ENCODE measurements at regions not wholly inside any gene's neighbourhood (a gene's known extent, or its start where the extent isn't known, plus 50 kb on each side); places are given as distances from the start of the nearest gene placed in this dataset.

DNA sequence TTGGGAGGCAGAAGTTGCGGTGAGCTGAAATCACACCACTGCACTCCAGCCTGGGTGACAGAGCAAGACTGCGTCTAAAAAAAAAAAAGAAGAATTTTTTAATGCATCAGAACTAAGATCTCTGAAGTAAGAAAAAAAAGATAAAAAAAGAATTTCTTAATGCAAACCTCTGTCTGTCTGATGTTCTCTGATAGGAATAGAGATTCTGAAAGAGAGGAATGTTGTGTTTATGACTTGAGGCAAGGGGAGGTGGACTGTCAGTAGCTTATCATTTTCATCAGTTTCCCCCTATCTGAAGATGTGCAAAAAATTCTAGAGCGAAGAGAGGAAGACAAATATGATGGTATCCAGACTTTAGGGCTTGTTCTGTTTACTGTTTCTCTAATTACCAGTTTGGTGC lies 121.5 kb downstream of the SEC23IP start:
- no peak overlapping the region for H3K4me3 ChIP-seq (IDR thresholded peaks at IDR 0.05; ENCODE audit: insufficient read depth, low read depth, low read length)
- H4K20me1 ChIP-seq (ENCODE audit: insufficient read depth), result no peaks in the 10 kb centered on the region
- H3K9ac ChIP-seq, result no peak overlapping the region
- no peak overlapping the region for H3K4me2 ChIP-seq
- H2AFZ ChIP-seq (ENCODE audit: low read depth), result no peak overlapping the region
- H3K36me3 ChIP-seq (ENCODE audit: insufficient read depth), result no peaks in the 10 kb centered on the region
- no peaks in the 10 kb centered on the region for H3K27me3 ChIP-seq (ENCODE audit: insufficient read depth, low read depth)
- no peaks in the 10 kb centered on the region for H3K79me2 ChIP-seq (ENCODE audit: insufficient read depth, low read depth)
- TF ChIP-seq, protein P1, sequence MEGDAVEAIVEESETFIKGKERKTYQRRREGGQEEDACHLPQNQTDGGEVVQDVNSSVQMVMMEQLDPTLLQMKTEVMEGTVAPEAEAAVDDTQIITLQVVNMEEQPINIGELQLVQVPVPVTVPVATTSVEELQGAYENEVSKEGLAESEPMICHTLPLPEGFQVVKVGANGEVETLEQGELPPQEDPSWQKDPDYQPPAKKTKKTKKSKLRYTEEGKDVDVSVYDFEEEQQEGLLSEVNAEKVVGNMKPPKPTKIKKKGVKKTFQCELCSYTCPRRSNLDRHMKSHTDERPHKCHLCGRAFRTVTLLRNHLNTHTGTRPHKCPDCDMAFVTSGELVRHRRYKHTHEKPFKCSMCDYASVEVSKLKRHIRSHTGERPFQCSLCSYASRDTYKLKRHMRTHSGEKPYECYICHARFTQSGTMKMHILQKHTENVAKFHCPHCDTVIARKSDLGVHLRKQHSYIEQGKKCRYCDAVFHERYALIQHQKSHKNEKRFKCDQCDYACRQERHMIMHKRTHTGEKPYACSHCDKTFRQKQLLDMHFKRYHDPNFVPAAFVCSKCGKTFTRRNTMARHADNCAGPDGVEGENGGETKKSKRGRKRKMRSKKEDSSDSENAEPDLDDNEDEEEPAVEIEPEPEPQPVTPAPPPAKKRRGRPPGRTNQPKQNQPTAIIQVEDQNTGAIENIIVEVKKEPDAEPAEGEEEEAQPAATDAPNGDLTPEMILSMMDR (conservative IDR thresholded peaks at IDR 0.05; ENCODE audit: low read depth, low read length), result no peak
- H3K27ac ChIP-seq, result no peak overlapping the region
- no peaks in the 10 kb centered on the region for H3K4me1 ChIP-seq (ENCODE audit: low read depth, poor library complexity, severe bottlenecking)

- no peaks in the 10 kb centered on the region for H3K4me1 ChIP-seq (ENCODE audit: low read depth, poor library complexity, severe bottlenecking)
- H4K20me1 ChIP-seq (ENCODE audit: insufficient read depth), result no peaks in the 10 kb centered on the region
- H3K4me2 ChIP-seq, result no peak overlapping the region
- no peak overlapping the region for H3K4me3 ChIP-seq (IDR thresholded peaks at IDR 0.05; ENCODE audit: insufficient read depth, low read depth, low read length)
- no peak overlapping the region for H3K27ac ChIP-seq
- H3K79me2 ChIP-seq (ENCODE audit: insufficient read depth, low read depth), result no peaks in the 10 kb centered on the region
- TF ChIP-seq, protein P1 (conservative IDR thresholded peaks at IDR 0.05; ENCODE audit: low read depth, low read length), result no peak
- no peak overlapping the region for H3K9ac ChIP-seq
- no peak overlapping the region for H2AFZ ChIP-seq (ENCODE audit: low read depth)
- no peaks in the 10 kb centered on the region for H3K27me3 ChIP-seq (ENCODE audit: insufficient read depth, low read depth)
- no peaks in the 10 kb centered on the region for H3K36me3 ChIP-seq (ENCODE audit: insufficient read depth)
These were observed 122.5 kb downstream of the SEC23IP start for GRCh38 chr10:120015064-120015463.

DNA sequence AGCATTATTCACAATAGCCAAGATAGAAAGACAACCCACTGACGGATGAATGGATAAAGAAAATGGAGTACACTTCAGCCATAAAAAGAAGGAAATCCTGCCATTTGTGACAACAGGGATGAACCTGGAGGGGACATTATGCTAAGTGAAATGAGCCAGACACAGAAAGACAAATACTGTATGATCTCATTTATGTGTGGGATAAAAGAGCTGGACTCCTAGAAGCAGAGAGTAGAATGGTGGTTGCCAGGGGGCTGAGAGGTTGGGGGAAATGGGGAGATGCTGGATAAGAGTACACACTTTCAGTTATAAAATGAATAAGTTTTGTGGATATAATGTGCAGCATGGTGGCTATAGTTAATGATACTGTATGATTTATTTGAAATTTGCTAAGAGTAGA lies 124.4 kb downstream of the SEC23IP start:
- Histone ChIP-seq H3K27me3 (ENCODE audit: insufficient read depth, low read depth) (no peaks in the 10 kb centered on the region), H3K9ac (no peak overlapping the region), H3K36me3 (ENCODE audit: insufficient read depth) (no peaks in the 10 kb centered on the region), H3K27ac (no peak overlapping the region), H4K20me1 (ENCODE audit: insufficient read depth) (no peaks in the 10 kb centered on the region), H3K4me2 (no peak overlapping the region), H3K79me2 (ENCODE audit: insufficient read depth, low read depth) (no peaks in the 10 kb centered on the region), H2AFZ (ENCODE audit: low read depth) (no peak overlapping the region), H3K4me1 (ENCODE audit: low read depth, poor library complexity, severe bottlenecking) (no peaks in the 10 kb centered on the region), H3K4me3 (IDR thresholded peaks at IDR 0.05; ENCODE audit: insufficient read depth, low read depth, low read length) (no peak overlapping the region)
- TF ChIP-seq, protein P1 (conservative IDR thresholded peaks at IDR 0.05; ENCODE audit: low read depth, low read length), result no peak

GRCh38 chr10:120017733-120018417 lies 125.3 kb downstream of the SEC23IP start:
- Histone ChIP-seq H3K79me2 (ENCODE audit: insufficient read depth, low read depth) (no peaks in the 10 kb centered on the region), H3K4me1 (ENCODE audit: low read depth, poor library complexity, severe bottlenecking) (no peaks in the 10 kb centered on the region), H3K4me2 (no peak overlapping the region), H3K9ac (no peak overlapping the region), H3K36me3 (ENCODE audit: insufficient read depth) (no peaks in the 10 kb centered on the region), H3K27me3 (ENCODE audit: insufficient read depth, low read depth) (no peaks in the 10 kb centered on the region), H3K4me3 (IDR thresholded peaks at IDR 0.05; ENCODE audit: insufficient read depth, low read depth, low read length) (no peak overlapping the region), H4K20me1 (ENCODE audit: insufficient read depth) (no peaks in the 10 kb centered on the region), H2AFZ (ENCODE audit: low read depth) (no peak overlapping the region), H3K27ac (no peak overlapping the region)
- TF ChIP-seq, protein P1 (conservative IDR thresholded peaks at IDR 0.05; ENCODE audit: low read depth, low read length), result no peak
